ENCODE measurements at regions not wholly inside any gene's neighbourhood (a gene's known extent, or its start where the extent isn't known, plus 50 kb on each side); places are given as distances from the start of the nearest gene placed in this dataset.

GRCh38 chr12:22967171-22967570 lies 342.2 kb downstream of the ETNK1 start:
- no peak for TF ChIP-seq CTCF (conservative IDR thresholded peaks at IDR 0.05)
- H3K27ac ChIP-seq: no peak overlapping the region

GRCh38 chr12:22969521-22969920 lies 344.6 kb downstream of the ETNK1 start:
- no peak overlapping the region for H3K27ac ChIP-seq
- no peak for TF ChIP-seq CTCF (conservative IDR thresholded peaks at IDR 0.05)

- H3K27ac ChIP-seq: no peak overlapping the region
- no peak for TF ChIP-seq CTCF (conservative IDR thresholded peaks at IDR 0.05)
Observed at GRCh38 chr12:22971247-22971646, 346.3 kb downstream of the ETNK1 start.

GRCh38 chr12:22971701-22972191 lies 346.8 kb downstream of the ETNK1 start:
- no peak overlapping the region for H3K27ac ChIP-seq
- no peak for TF ChIP-seq CTCF (conservative IDR thresholded peaks at IDR 0.05)

- no peak for TF ChIP-seq CTCF (conservative IDR thresholded peaks at IDR 0.05)
Observed at GRCh38 chr12:22974865-22975264, 349.9 kb downstream of the ETNK1 start.

GRCh38 chr12:22978962-22979361 lies 354.0 kb downstream of the ETNK1 start:
- no peak overlapping the region for H3K27ac ChIP-seq

More at GRCh38 chr12:22974865-22975264, 349.9 kb downstream of the ETNK1 start:
- H3K27ac ChIP-seq: no peak overlapping the region

GRCh38 chr12:22979854-22980469 lies 355.0 kb downstream of the ETNK1 start:
- no peak for TF ChIP-seq CTCF (conservative IDR thresholded peaks at IDR 0.05)
- H3K27ac ChIP-seq: no peak overlapping the region

More at GRCh38 chr12:22978962-22979361, 354.0 kb downstream of the ETNK1 start:
- no peak for TF ChIP-seq CTCF (conservative IDR thresholded peaks at IDR 0.05)

Measured in VCaP (cell line).